K562 (cell line): ENCODE measurements at regions not wholly inside any gene's neighbourhood (a gene's known extent, or its start where the extent isn't known, plus 50 kb on each side); places are given as distances from the start of the nearest gene placed in this dataset.

ENCODE experiments used
- DDX20 ChIP-seq: fragments of 450-650 bp; IDR thresholded peaks from 2 replicates; pipeline ENCODE4 v1.6.1; 2016; ENCODE audit warnings: missing genetic modification characterization, low read depth, mild to moderate bottlenecking, missing compliant biosample characterization, moderate library complexity
- DLX4 ChIP-seq: fragments of 250-450 bp; sonication (Bioruptor Pico); IDR thresholded peaks from 2 replicates; pipeline ENCODE4 v1.6.1; 2021; ENCODE audit warnings: mild to moderate bottlenecking
- GATAD2A ChIP-seq: fragments of 450-650 bp; IDR thresholded peaks from 2 replicates; pipeline ENCODE4 v1.6.1; 2017
- KAT7 ChIP-seq: sonication (generic); formaldehyde crosslinking; IDR thresholded peaks from 2 replicates; pipeline ENCODE4 v1.8.0; 2022; ENCODE audit warnings: missing genetic modification reagents, mild to moderate bottlenecking, borderline replicate concordance
- KLF10 ChIP-seq: fragments of 250-450 bp; sonication (Bioruptor Pico); IDR thresholded peaks from 2 replicates; pipeline ENCODE4 v1.6.1; 2021; ENCODE audit warnings: matching md5 sums
- MAX ChIP-seq: sonication (generic); formaldehyde crosslinking; IDR thresholded peaks from 2 replicates; pipeline ENCODE4 v1.9.0; 2022; ENCODE audit warnings: mild to moderate bottlenecking, missing genetic modification reagents
- MYBL2 ChIP-seq, 2 experiments: fragments of 450-650 bp in 1 of 2; sonication (generic) in 1 of 2; formaldehyde crosslinking in 1 of 2; IDR thresholded peaks; 2 replicates each; pipeline versions ENCODE4 v1.6.1 to v1.8.1; 2017 to 2022; ENCODE audit warnings: borderline replicate concordance in 1 of 2, inconsistent platforms in 1 of 2, low read depth in 1 of 2, mild to moderate bottlenecking in 1 of 2, missing genetic modification reagents in 1 of 2, moderate library complexity in 1 of 2
- OTX1 ChIP-seq: fragments of 450-650 bp; formaldehyde crosslinking; IDR thresholded peaks from 2 replicates; pipeline ENCODE4 v1.4.0; 2022; ENCODE audit warnings: mild to moderate bottlenecking
- RBBP5 ChIP-seq: fragments of 200-600 bp; sonication (generic); IDR thresholded peaks from 2 replicates; pipeline ENCODE4 v1.6.1; 2012; ENCODE audit warnings: borderline replicate concordance, mild to moderate bottlenecking, low read length, control low read depth, inconsistent platforms; ENCODE audit not compliant: insufficient read depth, poor library complexity, severe bottlenecking
- SETDB1 ChIP-seq: IDR thresholded peaks from one replicate; pipeline ENCODE4 v1.6.1; 2012; ENCODE audit warnings: low read length, control low read depth, inconsistent platforms
- SMAD2 ChIP-seq: fragments of 150-350 bp; IDR thresholded peaks from 2 replicates; pipeline ENCODE4 v1.6.1; 2014; ENCODE audit warnings: low read depth, mild to moderate bottlenecking, low read length
- SMC3 ChIP-seq: conservative IDR thresholded peaks from 2 replicates; pipeline ENCODE4 v1.6.1; 2011; ENCODE audit warnings: low read depth, low read length, improper control_type of control experiment; ENCODE audit not compliant: insufficient read depth
- TAF15 ChIP-seq: fragments of 200-400 bp; formaldehyde crosslinking; IDR thresholded peaks from 2 replicates; pipeline ENCODE4 v1.6.1; 2017; ENCODE audit warnings: mild to moderate bottlenecking, low read depth, low read length, moderate library complexity
- TFAM ChIP-seq: fragments of 250-450 bp; sonication (Bioruptor Pico); conservative IDR thresholded peaks from 2 replicates; pipeline ENCODE4 v1.5.0; 2021; ENCODE audit warnings: mild to moderate bottlenecking, moderate library complexity
- TSHZ1 ChIP-seq: fragments of 250-450 bp; sonication (Bioruptor Pico); IDR thresholded peaks from 2 replicates; pipeline ENCODE4 v1.4.0; 2020; ENCODE audit warnings: mild to moderate bottlenecking, moderate library complexity
- ZBTB49 ChIP-seq: sonication (generic); formaldehyde crosslinking; IDR thresholded peaks from 2 replicates; pipeline ENCODE4 v1.8.0; 2022; ENCODE audit warnings: missing genetic modification reagents, mild to moderate bottlenecking, borderline replicate concordance
- ZNF23 ChIP-seq: fragments of 250-450 bp; sonication (Bioruptor Pico); IDR thresholded peaks from 2 replicates; pipeline ENCODE4 v1.4.0; 2020; ENCODE audit warnings: mild to moderate bottlenecking
- ZNF561 ChIP-seq: fragments of 450-650 bp; formaldehyde crosslinking; conservative IDR thresholded peaks from 2 replicates; pipeline ENCODE4 v1.4.0; 2020; ENCODE audit warnings: mild to moderate bottlenecking, moderate library complexity
- ZNF740 ChIP-seq, 3 experiments: fragments of 200-800 bp in 1 of 3; sonication (Bioruptor generic) in 1 of 3; sonication (generic) in 1 of 3; formaldehyde crosslinking in 1 of 3; IDR thresholded peaks; 2 replicates each; pipeline versions ENCODE4 v1.6.1 to v1.8.0; 2016 to 2022; ENCODE audit warnings: mild to moderate bottlenecking in 2 of 3, missing compliant biosample characterization in 2 of 3, missing genetic modification characterization in 2 of 3, missing genetic modification reagents in 1 of 3
- ZNF75A ChIP-seq: fragments of 450-650 bp; formaldehyde crosslinking; IDR thresholded peaks from 2 replicates; pipeline ENCODE4 v1.4.0; 2020; ENCODE audit warnings: mild to moderate bottlenecking
- ZNF778 ChIP-seq: fragments of 450-650 bp; formaldehyde crosslinking; IDR thresholded peaks from 2 replicates; pipeline ENCODE4 v1.4.0; 2020; ENCODE audit warnings: mild to moderate bottlenecking, moderate library complexity

GRCh38 chr4:159018062-159018629 lies 84.7 kb upstream of the RAPGEF2 start (continued):
- TF ChIP-seq TSHZ1 (CRISPR knock-in tag) = no peak
- no peak for TF ChIP-seq ZNF75A (CRISPR knock-in tag)
- TF ChIP-seq ZNF778 (CRISPR knock-in tag) = no peak
- TF ChIP-seq MAX (CRISPR knock-in tag) = peak; percentile 81
- TF ChIP-seq GATAD2A = no peak
- TF ChIP-seq TAF15 = no peak
- TF ChIP-seq KAT7 (CRISPR knock-in tag) = 0 out of 2 replicates have a peak, but pooled peaks have one; percentile 20
- TF ChIP-seq KLF10 (CRISPR knock-in tag) = no peak
- no peak for TF ChIP-seq DLX4
- TF ChIP-seq SMAD2 = no peak
- TF ChIP-seq DDX20 = no peak
- TF ChIP-seq SETDB1 = no peak
- no peak for TF ChIP-seq RBBP5
- no peak for TF ChIP-seq TFAM (CRISPR knock-in tag)
- TF ChIP-seq OTX1 (CRISPR knock-in tag) = no peak
- TF ChIP-seq ZNF23 = no peak
- no peak for TF ChIP-seq ZBTB49
- no peak for TF ChIP-seq ZNF561
- no peak for TF ChIP-seq ZNF740 (CRISPR knock-in tag; IDR thresholded peaks at IDR 0.05)
- TF ChIP-seq ZNF740 (tag; IDR thresholded peaks at IDR 0.05) = no peak
- TF ChIP-seq MYBL2 (IDR thresholded peaks at IDR 0.05; ENCODE audit: low read depth) = no peak
- TF ChIP-seq MYBL2 (CRISPR knock-in tag; IDR thresholded peaks at IDR 0.05; ENCODE audit: borderline replicate concordance) = no peak
- TF ChIP-seq SMC3 = no peak
